ENCODE measurements at regions not wholly inside any gene's neighbourhood (a gene's known extent, or its start where the extent isn't known, plus 50 kb on each side); places are given as distances from the start of the nearest gene placed in this dataset.

DNA sequence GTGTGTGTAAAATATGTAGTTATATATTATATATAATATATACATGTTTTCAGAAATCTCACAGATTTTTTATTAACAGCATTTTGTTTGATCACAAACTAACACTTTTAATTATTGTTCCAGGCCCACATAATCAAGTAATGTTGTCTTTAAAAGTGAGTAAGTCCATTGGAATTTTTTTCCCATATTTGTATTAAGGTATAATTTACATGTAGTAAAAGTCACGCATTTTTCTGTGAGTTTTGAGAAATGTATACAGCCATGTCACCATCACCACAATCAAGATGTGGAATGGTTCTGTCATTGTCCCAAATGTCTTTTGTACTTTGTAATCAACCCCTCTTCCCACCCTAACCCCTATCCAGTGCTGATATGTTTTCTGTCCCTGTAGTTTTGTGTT, 120.0 kb upstream of the RFC3 start:
- TF ChIP-seq, protein P1, sequence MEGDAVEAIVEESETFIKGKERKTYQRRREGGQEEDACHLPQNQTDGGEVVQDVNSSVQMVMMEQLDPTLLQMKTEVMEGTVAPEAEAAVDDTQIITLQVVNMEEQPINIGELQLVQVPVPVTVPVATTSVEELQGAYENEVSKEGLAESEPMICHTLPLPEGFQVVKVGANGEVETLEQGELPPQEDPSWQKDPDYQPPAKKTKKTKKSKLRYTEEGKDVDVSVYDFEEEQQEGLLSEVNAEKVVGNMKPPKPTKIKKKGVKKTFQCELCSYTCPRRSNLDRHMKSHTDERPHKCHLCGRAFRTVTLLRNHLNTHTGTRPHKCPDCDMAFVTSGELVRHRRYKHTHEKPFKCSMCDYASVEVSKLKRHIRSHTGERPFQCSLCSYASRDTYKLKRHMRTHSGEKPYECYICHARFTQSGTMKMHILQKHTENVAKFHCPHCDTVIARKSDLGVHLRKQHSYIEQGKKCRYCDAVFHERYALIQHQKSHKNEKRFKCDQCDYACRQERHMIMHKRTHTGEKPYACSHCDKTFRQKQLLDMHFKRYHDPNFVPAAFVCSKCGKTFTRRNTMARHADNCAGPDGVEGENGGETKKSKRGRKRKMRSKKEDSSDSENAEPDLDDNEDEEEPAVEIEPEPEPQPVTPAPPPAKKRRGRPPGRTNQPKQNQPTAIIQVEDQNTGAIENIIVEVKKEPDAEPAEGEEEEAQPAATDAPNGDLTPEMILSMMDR (IDR thresholded peaks at IDR 0.05), result no peak
- TF ChIP-seq POLR2A (IDR thresholded peaks at IDR 0.05), result no peak
- TF ChIP-seq EP300 (IDR thresholded peaks at IDR 0.05), result no peak

Measured in ovary (tissue), 3 donors.